ENCODE measurements at regions not wholly inside any gene's neighbourhood (a gene's known extent, or its start where the extent isn't known, plus 50 kb on each side); places are given as distances from the start of the nearest gene placed in this dataset.

DNA sequence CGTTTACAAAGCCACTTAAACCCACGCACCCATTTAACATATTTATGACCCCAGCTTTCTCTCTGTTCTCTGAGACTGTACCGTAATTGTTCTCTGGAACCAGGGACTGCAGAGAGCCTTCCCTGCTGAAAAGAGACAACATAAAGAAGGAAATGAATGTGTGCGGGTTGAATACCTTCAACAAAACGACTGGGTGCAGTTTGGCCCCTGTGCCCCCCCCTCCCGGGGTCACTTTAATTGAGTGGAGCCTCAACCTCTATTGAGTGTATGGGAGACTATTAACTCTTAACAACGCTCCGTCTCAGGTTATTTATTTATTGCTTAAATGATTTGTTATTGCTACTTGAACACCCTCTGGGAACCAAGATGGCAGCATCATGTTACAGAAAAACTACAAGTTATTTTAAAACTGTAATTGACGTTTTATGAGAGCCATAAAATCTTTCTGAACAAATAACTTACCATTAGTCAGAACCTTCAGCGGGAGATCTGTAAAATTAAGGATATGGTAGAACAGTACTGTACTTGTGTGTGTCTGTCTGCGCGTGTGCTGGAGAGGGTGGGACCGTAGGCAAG, 70.6 kb downstream of the GAS1 start:
- H3K36me3 ChIP-seq (replicated peaks): no peaks in the 10 kb centered on the region
- TF ChIP-seq, protein P1, sequence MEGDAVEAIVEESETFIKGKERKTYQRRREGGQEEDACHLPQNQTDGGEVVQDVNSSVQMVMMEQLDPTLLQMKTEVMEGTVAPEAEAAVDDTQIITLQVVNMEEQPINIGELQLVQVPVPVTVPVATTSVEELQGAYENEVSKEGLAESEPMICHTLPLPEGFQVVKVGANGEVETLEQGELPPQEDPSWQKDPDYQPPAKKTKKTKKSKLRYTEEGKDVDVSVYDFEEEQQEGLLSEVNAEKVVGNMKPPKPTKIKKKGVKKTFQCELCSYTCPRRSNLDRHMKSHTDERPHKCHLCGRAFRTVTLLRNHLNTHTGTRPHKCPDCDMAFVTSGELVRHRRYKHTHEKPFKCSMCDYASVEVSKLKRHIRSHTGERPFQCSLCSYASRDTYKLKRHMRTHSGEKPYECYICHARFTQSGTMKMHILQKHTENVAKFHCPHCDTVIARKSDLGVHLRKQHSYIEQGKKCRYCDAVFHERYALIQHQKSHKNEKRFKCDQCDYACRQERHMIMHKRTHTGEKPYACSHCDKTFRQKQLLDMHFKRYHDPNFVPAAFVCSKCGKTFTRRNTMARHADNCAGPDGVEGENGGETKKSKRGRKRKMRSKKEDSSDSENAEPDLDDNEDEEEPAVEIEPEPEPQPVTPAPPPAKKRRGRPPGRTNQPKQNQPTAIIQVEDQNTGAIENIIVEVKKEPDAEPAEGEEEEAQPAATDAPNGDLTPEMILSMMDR (IDR thresholded peaks at IDR 0.05; ENCODE audit: low read depth, low read length, missing control alignments): no peak
- DNase-seq: no peak
- H3K4me3 ChIP-seq (ENCODE audit: low read depth, low read length): no peak overlapping the region
- no peaks in the 10 kb centered on the region for H3K27me3 ChIP-seq (replicated peaks)
- in situ Hi-C loops (cut with HindIII; ENCODE audit: low pct_ligation_motif_present, low sequenced_read_pairs): no loop called here
- no peak overlapping the region for H3K27ac ChIP-seq

DNA sequence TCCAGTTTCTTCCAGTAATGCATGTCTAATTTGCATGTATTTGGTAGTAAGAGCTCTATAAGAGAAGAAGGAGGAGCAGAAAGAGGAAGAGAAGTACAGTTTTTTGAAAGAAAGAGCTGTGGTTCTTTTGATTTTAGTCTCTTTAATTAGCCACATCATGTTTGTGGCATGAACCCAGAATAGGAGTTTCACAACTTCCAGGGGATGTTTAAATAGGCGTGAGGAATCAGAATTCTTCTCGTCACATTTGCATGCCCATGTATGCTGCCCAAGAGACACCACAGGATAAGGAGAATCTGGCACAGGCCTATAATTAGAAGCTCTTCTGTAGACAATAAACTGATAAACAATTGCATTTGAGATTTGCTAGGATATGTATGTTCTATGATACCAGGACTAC, 78.7 kb downstream of the GAS1 start:
- H3K36me3 ChIP-seq (replicated peaks): no peaks in the 10 kb centered on the region
- no peaks in the 10 kb centered on the region for H3K27me3 ChIP-seq (replicated peaks)
- in situ Hi-C loops (cut with HindIII; ENCODE audit: low pct_ligation_motif_present, low sequenced_read_pairs): no loop called here
- H3K4me3 ChIP-seq (ENCODE audit: low read depth, low read length): no peak overlapping the region
- no peak overlapping the region for H3K27ac ChIP-seq
- TF ChIP-seq, protein P1 (IDR thresholded peaks at IDR 0.05; ENCODE audit: low read depth, low read length, missing control alignments): no peak
- no peak for DNase-seq

DNA sequence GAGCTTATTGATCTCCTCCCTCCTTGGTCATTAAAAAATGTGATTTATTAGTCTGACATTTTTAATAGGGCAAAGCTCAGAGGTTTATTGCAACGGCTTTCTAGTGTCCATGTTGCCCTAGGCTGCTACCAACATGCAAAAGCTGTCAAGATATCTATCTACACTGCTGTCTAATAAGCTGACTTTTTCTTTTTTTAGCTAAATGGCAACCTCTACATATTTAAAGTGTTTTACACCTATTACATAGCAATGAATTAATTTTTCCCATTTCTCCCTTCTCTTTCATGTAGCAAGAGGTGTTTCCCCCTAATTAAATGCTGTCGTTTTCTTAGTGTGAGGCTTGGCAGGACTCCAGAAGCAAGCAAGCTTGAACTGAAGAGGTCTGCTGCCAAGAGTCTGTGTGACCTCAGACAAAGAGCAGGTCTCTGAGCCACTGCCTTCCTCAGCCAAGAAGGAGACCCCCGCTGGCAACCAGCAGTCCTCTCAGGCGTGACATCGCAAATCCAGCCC, 79.4 kb downstream of the GAS1 start:
- TF ChIP-seq, protein P1 (IDR thresholded peaks at IDR 0.05; ENCODE audit: low read depth, low read length, missing control alignments): no peak
- in situ Hi-C loops (cut with HindIII; ENCODE audit: low pct_ligation_motif_present, low sequenced_read_pairs): no loop called here
- no peak for DNase-seq
- H3K27me3 ChIP-seq (replicated peaks): no peaks in the 10 kb centered on the region
- H3K36me3 ChIP-seq (replicated peaks): no peaks in the 10 kb centered on the region
- H3K27ac ChIP-seq: no peak overlapping the region
- H3K4me3 ChIP-seq (ENCODE audit: low read depth, low read length): no peak overlapping the region

DNA sequence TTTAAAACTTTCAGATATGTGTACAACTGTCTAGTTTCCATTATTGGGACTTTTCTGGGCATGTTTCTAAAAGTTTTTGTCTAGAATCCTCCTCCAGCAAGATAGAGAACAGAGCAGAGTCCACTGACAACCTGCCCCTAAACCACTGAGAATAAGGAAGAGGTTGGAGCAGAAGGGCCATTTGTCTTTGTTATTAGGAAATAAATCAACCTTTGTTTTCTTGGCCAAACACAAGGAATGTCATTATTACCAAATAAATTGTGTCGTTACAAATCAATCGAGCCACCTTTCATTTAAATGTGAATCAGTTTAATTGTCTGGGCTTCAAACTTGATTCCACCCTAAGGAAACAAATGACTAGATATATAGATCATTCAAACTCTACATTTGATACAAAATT, 81.4 kb downstream of the GAS1 start:
- Histone ChIP-seq H3K27me3 (replicated peaks) (no peaks in the 10 kb centered on the region), H3K4me3 (ENCODE audit: low read depth, low read length) (no peak overlapping the region), H3K36me3 (replicated peaks) (no peaks in the 10 kb centered on the region), H3K27ac (no peak overlapping the region)
- TF ChIP-seq, protein P1 (IDR thresholded peaks at IDR 0.05; ENCODE audit: low read depth, low read length, missing control alignments): no peak
- DNase-seq: no peak
- in situ Hi-C loops (cut with HindIII; ENCODE audit: low pct_ligation_motif_present, low sequenced_read_pairs): no loop called here

- no peak for DNase-seq
- in situ Hi-C loops (cut with HindIII; ENCODE audit: low pct_ligation_motif_present, low sequenced_read_pairs): no loop called here
These were observed 87.3 kb downstream of the GAS1 start for GRCh38 chr9:86860006-86860405.

More at GRCh38 chr9:86860006-86860405, 87.3 kb downstream of the GAS1 start:
- TF ChIP-seq, protein P1 (IDR thresholded peaks at IDR 0.05; ENCODE audit: low read depth, low read length, missing control alignments): no peak
- no peaks in the 10 kb centered on the region for H3K27me3 ChIP-seq (replicated peaks)
- H3K27ac ChIP-seq: no peak overlapping the region
- no peak overlapping the region for H3K4me3 ChIP-seq (ENCODE audit: low read depth, low read length)
- H3K36me3 ChIP-seq (replicated peaks): no peaks in the 10 kb centered on the region
